ENCODE measurements at regions not wholly inside any gene's neighbourhood (a gene's known extent, or its start where the extent isn't known, plus 50 kb on each side); places are given as distances from the start of the nearest gene placed in this dataset.

GRCh38 chrX:110509755-110510532 lies 151.3 kb downstream of the RTL9 start:
- no peak for TF ChIP-seq CTCF (IDR thresholded peaks at IDR 0.05)
- Histone ChIP-seq H3K27ac (no peak overlapping the region), H3K9me3 (no peaks in the 10 kb centered on the region), H3K4me1 (no peaks in the 10 kb centered on the region), H3K27me3 (ENCODE audit: low read depth) (no peaks in the 10 kb centered on the region), H3K36me3 (no peaks in the 10 kb centered on the region), H3K4me3 (no peak overlapping the region)
- no peak for ATAC-seq
- no peak for DNase-seq
- intact Hi-C loops (cut with DNase I) = no loop called here

GRCh38 chrX:110511238-110511637 lies 152.6 kb downstream of the RTL9 start:
- Histone ChIP-seq H3K36me3 (no peaks in the 10 kb centered on the region), H3K4me1 (no peaks in the 10 kb centered on the region), H3K27ac (no peak overlapping the region), H3K9me3 (no peaks in the 10 kb centered on the region), H3K27me3 (ENCODE audit: low read depth) (no peaks in the 10 kb centered on the region), H3K4me3 (no peak overlapping the region)
- DNase-seq (no peak), ATAC-seq (no peak)
- intact Hi-C loops (cut with DNase I) = no loop called here
- TF ChIP-seq CTCF (IDR thresholded peaks at IDR 0.05) = no peak

GRCh38 chrX:110512341-110512740 lies 153.7 kb downstream of the RTL9 start:
- Histone ChIP-seq H3K4me1 (no peaks in the 10 kb centered on the region), H3K4me3 (no peak overlapping the region), H3K27ac (no peak overlapping the region), H3K27me3 (ENCODE audit: low read depth) (no peaks in the 10 kb centered on the region), H3K36me3 (no peaks in the 10 kb centered on the region), H3K9me3 (no peaks in the 10 kb centered on the region)
- no peak for ATAC-seq
- TF ChIP-seq CTCF (IDR thresholded peaks at IDR 0.05) = no peak
- intact Hi-C loops (cut with DNase I) = no loop called here
- DNase-seq = no peak

- Histone ChIP-seq H3K4me1 (no peaks in the 10 kb centered on the region), H3K27me3 (ENCODE audit: low read depth) (no peaks in the 10 kb centered on the region), H3K36me3 (no peaks in the 10 kb centered on the region), H3K4me3 (no peak overlapping the region), H3K27ac (no peak overlapping the region), H3K9me3 (no peaks in the 10 kb centered on the region)
- no peak for ATAC-seq
- TF ChIP-seq CTCF (IDR thresholded peaks at IDR 0.05) = no peak
- no peak for DNase-seq
- intact Hi-C loops (cut with DNase I) = no loop called here
Measured at GRCh38 chrX:110514509-110514908, 155.9 kb downstream of the RTL9 start.

- H3K4me1 ChIP-seq = no peaks in the 10 kb centered on the region
- intact Hi-C loops (cut with DNase I) = no loop called here
- H3K27ac ChIP-seq = no peak overlapping the region
- DNase-seq (no peak), ATAC-seq (no peak)
- H3K9me3 ChIP-seq = no peaks in the 10 kb centered on the region
- no peak for TF ChIP-seq CTCF (IDR thresholded peaks at IDR 0.05)
- no peak overlapping the region for H3K4me3 ChIP-seq
- no peaks in the 10 kb centered on the region for H3K36me3 ChIP-seq
- H3K27me3 ChIP-seq (ENCODE audit: low read depth) = no peaks in the 10 kb centered on the region
Measured at GRCh38 chrX:110519501-110519900, 160.9 kb downstream of the RTL9 start.

Measured in lower lobe of right lung (tissue), 2 donors.